Body of pancreas (tissue), 4 donors: ENCODE measurements at regions not wholly inside any gene's neighbourhood (a gene's known extent, or its start where the extent isn't known, plus 50 kb on each side); places are given as distances from the start of the nearest gene placed in this dataset.

Source experiments
- CTCF ChIP-seq, 7 experiments: fragments of 450-650 bp in 4 of 7; fragments of 200-600 bp in 3 of 7; sonication (generic) in 3 of 7; IDR thresholded peaks; one replicate each; pipeline ENCODE4 v1.5.1; 2016 to 2019; ENCODE audit warnings: antibody characterized with exemption in 7 of 7
- POLR2A ChIP-seq, 3 donors: fragments of 450-650 bp; IDR thresholded peaks; one replicate each; pipeline ENCODE4 v1.6.1; 2016; ENCODE audit warnings: antibody characterized with exemption in 3 of 3, mild to moderate bottlenecking in 2 of 3

GRCh38 chr7:124618871-124619270 is 146.7 kb downstream of the GPR37 start:
- TF ChIP-seq CTCF (IDR thresholded peaks at IDR 0.05) = no peak
- no peak for TF ChIP-seq POLR2A (IDR thresholded peaks at IDR 0.05)
